Spleen (tissue), 7 donors: ENCODE measurements at regions not wholly inside any gene's neighbourhood (a gene's known extent, or its start where the extent isn't known, plus 50 kb on each side); places are given as distances from the start of the nearest gene placed in this dataset.

Source experiments
- POLR2A ChIP-seq, 3 donors: fragments of 450-650 bp; IDR thresholded peaks; one replicate each; pipeline ENCODE4 v1.5.1; 2017; ENCODE audit warnings: antibody characterized with exemption in 3 of 3, mild to moderate bottlenecking in 1 of 3
- POLR2AphosphoS5 ChIP-seq, 3 donors: sonication (generic); formaldehyde crosslinking; IDR thresholded peaks; one replicate each; pipeline ENCODE4 v1.5.1; 2017; ENCODE audit warnings: antibody characterized with exemption in 3 of 3
- TF ChIP-seq, protein P1 (sequence below), 11 experiments: fragments of 200-600 bp in 7 of 11; fragments of 450-650 bp in 4 of 11; sonication (generic) in 4 of 11; IDR thresholded peaks in 8 of 11; conservative IDR thresholded peaks in 3 of 11; 1 replicate in 7 of 11; 2 replicates in 4 of 11; pipeline versions ENCODE4 v1.4.0 to v1.8.0; 2016 to 2021; ENCODE audit warnings: antibody characterized with exemption in 11 of 11, inconsistent platforms in 4 of 11, mild to moderate bottlenecking in 1 of 11
- donor health status: DM: no; HTN: no; CAD: no; lungs with moderate emphysema.
- donor health status: DM: no; HTN: no; CAD: no.
- donor health status: DM: no; HTN: no; CAD: no.

DNA sequence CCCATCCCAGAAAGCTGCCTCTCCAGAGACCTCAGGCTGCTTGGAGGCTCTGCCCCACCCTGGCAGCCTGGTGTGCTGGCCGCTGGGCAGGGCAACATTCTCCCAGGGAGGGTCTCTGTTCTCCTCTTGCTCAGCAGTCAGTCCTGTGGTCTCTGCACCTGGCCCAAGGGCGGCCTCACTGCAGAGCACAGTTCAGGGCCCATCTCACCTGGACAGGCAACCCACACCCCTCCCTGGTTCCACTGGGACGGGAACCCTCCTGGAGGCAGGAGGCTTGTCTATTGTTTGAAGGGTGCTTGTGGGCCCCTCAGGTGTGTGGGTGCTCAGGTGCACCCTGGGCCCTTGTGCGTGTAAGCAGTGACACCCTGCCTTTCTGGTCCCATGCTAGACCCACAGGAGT, 67.2 kb upstream of the OTOS start:
- TF ChIP-seq, protein P1, sequence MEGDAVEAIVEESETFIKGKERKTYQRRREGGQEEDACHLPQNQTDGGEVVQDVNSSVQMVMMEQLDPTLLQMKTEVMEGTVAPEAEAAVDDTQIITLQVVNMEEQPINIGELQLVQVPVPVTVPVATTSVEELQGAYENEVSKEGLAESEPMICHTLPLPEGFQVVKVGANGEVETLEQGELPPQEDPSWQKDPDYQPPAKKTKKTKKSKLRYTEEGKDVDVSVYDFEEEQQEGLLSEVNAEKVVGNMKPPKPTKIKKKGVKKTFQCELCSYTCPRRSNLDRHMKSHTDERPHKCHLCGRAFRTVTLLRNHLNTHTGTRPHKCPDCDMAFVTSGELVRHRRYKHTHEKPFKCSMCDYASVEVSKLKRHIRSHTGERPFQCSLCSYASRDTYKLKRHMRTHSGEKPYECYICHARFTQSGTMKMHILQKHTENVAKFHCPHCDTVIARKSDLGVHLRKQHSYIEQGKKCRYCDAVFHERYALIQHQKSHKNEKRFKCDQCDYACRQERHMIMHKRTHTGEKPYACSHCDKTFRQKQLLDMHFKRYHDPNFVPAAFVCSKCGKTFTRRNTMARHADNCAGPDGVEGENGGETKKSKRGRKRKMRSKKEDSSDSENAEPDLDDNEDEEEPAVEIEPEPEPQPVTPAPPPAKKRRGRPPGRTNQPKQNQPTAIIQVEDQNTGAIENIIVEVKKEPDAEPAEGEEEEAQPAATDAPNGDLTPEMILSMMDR (IDR thresholded peaks at IDR 0.05 in 8 of 11, conservative IDR thresholded peaks at IDR 0.05 in 3 of 11): no peak
- TF ChIP-seq POLR2A (IDR thresholded peaks at IDR 0.05) (no peak), POLR2AphosphoS5 (IDR thresholded peaks at IDR 0.05) (no peak)
